A673 (cell line): ENCODE measurements at regions not wholly inside any gene's neighbourhood (a gene's known extent, or its start where the extent isn't known, plus 50 kb on each side); places are given as distances from the start of the nearest gene placed in this dataset.

ENCODE experiments used
- CTCF ChIP-seq: fragments of 300-800, 200-600 bp; sonication (generic); conservative IDR thresholded peaks from 2 replicates; pipeline ENCODE4 v1.5.1; 2017; ENCODE audit warnings: low read depth, mild to moderate bottlenecking, antibody characterized with exemption, low read length, moderate library complexity, mixed read lengths
- EZH2 ChIP-seq: fragments of 200-600 bp; sonication (generic); IDR thresholded peaks from 2 replicates; pipeline ENCODE4 v1.6.1; 2017; ENCODE audit warnings: borderline replicate concordance, low read depth, mild to moderate bottlenecking, mixed read lengths, antibody characterized with exemption, low read length; ENCODE audit not compliant: poor library complexity, severe bottlenecking

- TF ChIP-seq CTCF (no peak), EZH2 (no peak)
These were observed 87.9 kb upstream of the ZNF217 start for GRCh38 chr20:53681352-53682212.
